GM12864 (cell line): ENCODE measurements at regions not wholly inside any gene's neighbourhood (a gene's known extent, or its start where the extent isn't known, plus 50 kb on each side); places are given as distances from the start of the nearest gene placed in this dataset.

Experiments used
- DNase-seq: peaks from one replicate; pipeline ENCODE4 v3.0.0-alpha.2; 2011; ENCODE audit warnings: low read depth
- H3K4me3 ChIP-seq: 2 replicates; pipeline ENCODE4 v1.5.1; 2011; ENCODE audit warnings: mild to moderate bottlenecking, low read depth, low read length, control low read depth
- TF ChIP-seq, protein P1 (sequence below): IDR thresholded peaks from 2 replicates; pipeline ENCODE4 v1.5.1; 2011; ENCODE audit warnings: low read depth, mild to moderate bottlenecking, moderate library complexity, low read length, control low read depth, inconsistent platforms; ENCODE audit errors: missing control alignments

DNA sequence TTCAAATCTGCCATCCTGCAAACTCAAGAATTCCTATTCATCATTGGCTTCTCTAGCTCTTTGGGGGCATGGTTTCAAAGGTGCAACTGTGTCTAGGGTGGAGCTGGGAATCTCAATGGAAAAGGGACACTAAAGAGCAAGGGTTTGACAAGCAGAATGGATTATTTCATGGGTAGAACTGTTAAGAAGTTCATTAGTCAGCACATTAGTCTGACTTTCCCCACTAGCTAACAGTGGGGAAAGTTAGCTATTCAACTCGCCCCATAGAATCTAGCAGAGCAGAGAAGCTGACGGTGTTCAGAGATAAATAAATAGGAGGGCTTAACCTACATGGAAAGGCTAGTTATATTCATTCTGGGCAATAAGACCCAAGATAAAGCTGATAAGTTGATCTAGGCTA, 153.9 kb downstream of the EMP1 start:
- TF ChIP-seq, protein P1, sequence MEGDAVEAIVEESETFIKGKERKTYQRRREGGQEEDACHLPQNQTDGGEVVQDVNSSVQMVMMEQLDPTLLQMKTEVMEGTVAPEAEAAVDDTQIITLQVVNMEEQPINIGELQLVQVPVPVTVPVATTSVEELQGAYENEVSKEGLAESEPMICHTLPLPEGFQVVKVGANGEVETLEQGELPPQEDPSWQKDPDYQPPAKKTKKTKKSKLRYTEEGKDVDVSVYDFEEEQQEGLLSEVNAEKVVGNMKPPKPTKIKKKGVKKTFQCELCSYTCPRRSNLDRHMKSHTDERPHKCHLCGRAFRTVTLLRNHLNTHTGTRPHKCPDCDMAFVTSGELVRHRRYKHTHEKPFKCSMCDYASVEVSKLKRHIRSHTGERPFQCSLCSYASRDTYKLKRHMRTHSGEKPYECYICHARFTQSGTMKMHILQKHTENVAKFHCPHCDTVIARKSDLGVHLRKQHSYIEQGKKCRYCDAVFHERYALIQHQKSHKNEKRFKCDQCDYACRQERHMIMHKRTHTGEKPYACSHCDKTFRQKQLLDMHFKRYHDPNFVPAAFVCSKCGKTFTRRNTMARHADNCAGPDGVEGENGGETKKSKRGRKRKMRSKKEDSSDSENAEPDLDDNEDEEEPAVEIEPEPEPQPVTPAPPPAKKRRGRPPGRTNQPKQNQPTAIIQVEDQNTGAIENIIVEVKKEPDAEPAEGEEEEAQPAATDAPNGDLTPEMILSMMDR: no peak
- DNase-seq: no peak
- H3K4me3 ChIP-seq: no peak overlapping the region

DNA sequence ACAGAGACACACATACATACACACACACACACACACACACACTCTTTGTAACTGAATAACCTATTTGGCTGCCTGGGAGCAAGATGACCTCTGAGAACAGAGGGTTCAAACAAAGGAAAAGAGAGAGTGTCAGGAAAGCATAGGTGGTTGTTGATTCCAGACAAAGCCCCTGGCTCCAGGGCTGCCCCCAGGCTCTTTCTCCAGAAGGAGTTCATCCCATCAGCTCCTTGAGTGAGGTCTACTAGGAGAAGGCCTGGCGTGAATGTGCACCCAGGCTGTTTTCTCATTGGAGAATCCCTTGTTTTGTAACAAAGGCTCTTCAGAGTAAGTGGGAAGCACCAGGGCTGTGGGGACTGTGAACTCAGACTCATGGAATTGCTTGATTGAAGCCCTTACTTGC, 151.9 kb downstream of the EMP1 start:
- DNase-seq: no peak
- H3K4me3 ChIP-seq: no peak overlapping the region
- TF ChIP-seq, protein P1: no peak

DNA sequence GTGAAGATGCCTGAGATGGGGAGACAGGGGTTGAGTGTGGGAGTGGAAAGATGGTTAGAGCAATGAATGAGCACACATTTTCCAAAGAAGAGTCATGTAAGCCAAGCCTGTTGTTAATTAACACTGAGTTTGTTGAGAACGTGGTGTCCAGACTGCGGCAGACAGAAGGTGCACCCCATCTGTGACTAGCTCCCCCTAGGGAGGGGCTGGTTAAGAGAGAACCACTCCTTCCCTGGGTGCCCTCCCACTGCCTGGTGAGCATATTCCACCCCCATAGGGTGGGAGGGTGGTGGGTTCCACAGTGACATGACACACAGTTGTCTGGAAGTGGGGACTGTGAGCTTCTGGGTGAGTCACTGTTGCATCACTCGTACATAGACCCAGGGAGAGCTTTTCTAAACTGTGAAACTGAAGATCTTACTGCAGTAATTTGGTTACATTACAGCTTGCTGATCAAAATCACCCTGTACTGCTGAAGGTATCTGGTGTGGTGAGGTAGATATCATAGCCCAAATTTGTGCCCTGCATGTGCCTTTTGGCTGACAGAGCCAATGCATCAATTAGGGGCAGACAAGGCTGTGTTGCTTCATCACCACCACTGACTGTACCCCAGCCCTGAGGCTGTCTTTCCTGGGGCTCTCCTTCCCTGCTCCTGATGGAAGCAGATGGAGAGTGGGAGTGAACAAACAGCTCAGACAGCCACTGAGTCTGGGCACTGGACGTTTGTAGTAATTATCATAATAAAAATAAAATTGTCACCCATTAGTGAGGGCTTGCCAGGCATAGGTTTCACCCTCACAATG, 150.9 kb downstream of the EMP1 start:
- TF ChIP-seq, protein P1: no peak
- DNase-seq: no peak
- H3K4me3 ChIP-seq: no peak overlapping the region

DNA sequence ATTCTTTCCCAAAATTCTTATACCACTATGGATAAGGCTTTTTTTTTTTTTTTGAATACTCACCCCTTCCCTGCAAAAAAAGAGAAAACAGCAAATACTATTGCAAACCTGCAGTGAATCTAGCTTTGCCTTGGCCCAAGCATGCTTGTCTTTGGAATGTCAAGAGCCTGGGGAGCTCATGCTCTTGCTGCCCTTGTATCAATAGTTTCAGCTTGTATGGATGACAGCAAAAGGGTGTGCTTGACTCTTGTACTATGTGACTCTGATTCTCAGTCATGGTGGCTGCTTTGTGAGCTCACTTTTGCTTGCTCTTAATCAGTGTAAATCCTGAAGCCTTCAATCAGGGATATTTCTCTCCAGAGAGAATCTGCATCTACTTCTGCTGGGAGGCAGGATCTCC, 149.2 kb downstream of the EMP1 start:
- no peak overlapping the region for H3K4me3 ChIP-seq
- no peak for DNase-seq
- TF ChIP-seq, protein P1: no peak

DNA sequence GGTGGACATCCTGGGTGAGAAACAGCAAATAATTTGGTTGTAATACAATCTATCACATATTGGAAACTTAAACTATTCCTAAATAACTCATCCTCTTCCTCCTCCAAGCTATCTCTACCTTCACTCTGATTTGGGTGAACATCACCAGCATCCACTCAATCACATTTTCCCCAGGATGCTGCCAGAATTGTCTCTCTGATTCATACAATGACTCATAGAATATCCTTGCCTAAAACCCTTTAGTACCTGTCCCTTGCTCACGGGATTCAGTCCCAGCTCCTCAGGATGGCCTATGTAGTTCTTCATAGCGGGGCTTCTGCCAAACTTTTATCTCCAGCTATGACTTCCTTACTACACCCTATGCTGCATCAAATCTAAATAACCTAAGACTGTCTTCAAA, 146.8 kb downstream of the EMP1 start:
- TF ChIP-seq, protein P1: no peak
- no peak overlapping the region for H3K4me3 ChIP-seq
- DNase-seq: no peak

DNA sequence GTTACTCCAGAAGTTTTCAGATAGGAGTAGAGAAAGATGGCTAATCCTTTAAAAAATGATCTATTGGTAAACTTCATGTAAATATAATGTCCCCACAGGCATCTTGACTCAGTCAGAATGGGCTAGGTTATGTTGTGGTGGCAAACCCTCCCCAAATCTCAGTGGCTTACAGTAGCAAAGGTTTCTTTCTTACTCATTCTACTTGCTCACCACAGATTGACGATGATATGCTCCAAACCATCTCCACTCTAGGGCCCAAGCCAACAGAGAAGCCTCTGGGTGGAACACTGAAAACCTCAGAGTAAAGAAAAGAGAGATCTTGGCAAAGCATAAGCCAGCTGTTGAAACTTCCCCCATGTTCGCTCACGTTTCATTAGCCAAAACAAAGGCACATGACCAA, 146.4 kb downstream of the EMP1 start:
- TF ChIP-seq, protein P1: no peak
- no peak for DNase-seq
- no peak overlapping the region for H3K4me3 ChIP-seq

DNA sequence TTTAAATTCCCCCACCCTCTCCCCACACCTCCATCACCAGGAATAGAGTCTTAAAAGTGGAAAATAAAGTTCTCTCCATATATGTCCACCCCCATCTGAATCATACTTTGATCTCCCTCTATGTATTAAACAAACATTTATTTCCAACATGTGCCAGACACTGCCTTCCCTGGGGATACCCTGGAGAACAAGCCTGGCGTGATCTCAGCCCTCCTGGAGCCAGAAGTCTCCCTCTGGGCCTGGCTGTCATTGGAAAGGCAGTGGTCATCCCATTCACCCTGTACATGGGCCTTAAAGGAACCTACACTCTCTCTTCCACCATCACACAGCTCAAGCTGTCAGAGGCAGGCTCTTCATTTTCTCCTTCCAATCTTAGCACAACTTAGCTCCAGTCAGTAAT, 143.6 kb downstream of the EMP1 start:
- TF ChIP-seq, protein P1: no peak
- no peak for DNase-seq
- no peak overlapping the region for H3K4me3 ChIP-seq
